Panc1 (cell line): ENCODE measurements at regions not wholly inside any gene's neighbourhood (a gene's known extent, or its start where the extent isn't known, plus 50 kb on each side); places are given as distances from the start of the nearest gene placed in this dataset.

Experiments
- ATAC-seq: fragments of 200-7000 bp; cut with Tn5 transposase; 2 replicates; pipeline ENCODE4 v1.9.1; 2020; ENCODE audit warnings: mild to moderate bottlenecking, moderate library complexity
- BruUV-seq: library from RNA; stranded (reverse); fragments of 400-500 nt; replicated peaks from 2 replicates; lab custom pipeline; 2021; lab: Mats Ljungman, UMichigan
- CTCF ChIA-PET: fragments of 300-600 bp; sonication (Branson Sonifier 250); formaldehyde crosslinking; loops from one replicate; lab custom pipeline; 2022; ENCODE audit warnings: antibody characterized with exemption; lab: Charles Lee
- POLR2A ChIA-PET: fragments of 300-600 bp; sonication (Branson Sonifier 250); formaldehyde crosslinking; loops from one replicate; lab custom pipeline; 2022; ENCODE audit warnings: antibody characterized with exemption; lab: Charles Lee
- DNase-seq: peaks from one replicate; pipeline ENCODE4 v3.0.0-alpha.2; 2010; ENCODE audit warnings: low read depth, low spot score
- H3K27ac ChIP-seq: 2 replicates; pipeline ENCODE4 v1.5.1; 2011; ENCODE audit warnings: mild to moderate bottlenecking, low read length, inconsistent platforms
- H3K27me3 ChIP-seq: fragments of 200-500 bp; sonication (Bioruptor generic); 2 replicates; pipeline ENCODE4 v1.6.0; 2014; ENCODE audit warnings: low read length, inconsistent platforms; ENCODE audit not compliant: control insufficient read depth, insufficient read depth
- H3K36me3 ChIP-seq: fragments of 200-500 bp; sonication (Bioruptor generic); 2 replicates; pipeline ENCODE4 v1.5.1; 2014; ENCODE audit warnings: inconsistent platforms, mild to moderate bottlenecking, low read length, moderate library complexity; ENCODE audit not compliant: control insufficient read depth, insufficient read depth
- H3K4me1 ChIP-seq: 2 replicates; pipeline ENCODE4 v1.5.1; 2011; ENCODE audit warnings: inconsistent platforms, mild to moderate bottlenecking, low read length, moderate library complexity; ENCODE audit not compliant: control insufficient read depth, insufficient read depth
- H3K4me3 ChIP-seq, 2 experiments: 2 replicates each; pipeline ENCODE4 v1.5.1; 2011 to 2012; ENCODE audit warnings: low read depth in 2 of 2, low read length in 2 of 2, mild to moderate bottlenecking in 2 of 2, inconsistent platforms in 1 of 2, moderate library complexity in 1 of 2
- H3K9me3 ChIP-seq: fragments of 200-500 bp; sonication (Bioruptor generic); 2 replicates; pipeline ENCODE4 v1.5.1; 2014; ENCODE audit warnings: low read depth, mild to moderate bottlenecking, inconsistent platforms, low read length, moderate library complexity; ENCODE audit not compliant: control insufficient read depth, insufficient read depth
- CTCF ChIP-seq: fragments of 450-650 bp; IDR thresholded peaks from 2 replicates; pipeline ENCODE4 v1.5.1; 2017; ENCODE audit warnings: mild to moderate bottlenecking
- POLR2AphosphoS5 ChIP-seq: IDR thresholded peaks from 2 replicates; pipeline ENCODE4 v1.6.1; 2012; ENCODE audit warnings: mild to moderate bottlenecking, low read depth, low read length, moderate library complexity
- SIN3A ChIP-seq: IDR thresholded peaks from 2 replicates; pipeline ENCODE4 v1.6.1; 2012; ENCODE audit warnings: low read depth, mild to moderate bottlenecking, low read length, moderate library complexity, borderline replicate concordance; ENCODE audit not compliant: insufficient read depth
- TCF7L2 ChIP-seq: IDR thresholded peaks from 2 replicates; pipeline ENCODE4 v1.6.1; 2011; ENCODE audit warnings: mild to moderate bottlenecking, low read depth, low read length, inconsistent platforms
- in situ Hi-C: cut with HindIII; loops from 2 replicates; pipeline ENCODE4 v1.10.0; 2016; ENCODE audit warnings: low sequenced_read_pairs, low pct_unique_long_range_greater_than_20kb
- intact Hi-C: fragments of 100-400 bp; cut with micrococcal nuclease; formaldehyde crosslinking; loops from one replicate; pipeline ENCODE4 v1.10.0; 2022; ENCODE audit not compliant: unreplicated experiment
- TF ChIP-seq, protein P1 (sequence below), 2 experiments: IDR thresholded peaks; 2 replicates each; pipeline ENCODE4 v1.6.1; 2011 to 2012; ENCODE audit warnings: low read depth in 2 of 2, control low read depth in 1 of 2, low read length in 1 of 2, mild to moderate bottlenecking in 1 of 2, moderate library complexity in 1 of 2; ENCODE audit not compliant: insufficient read depth in 1 of 2

GRCh38 chr14:34350903-34351302 is 111.1 kb downstream of the SPTSSA start:
- peaks cover 4% of the 10 kb centered on the region; the same call in 1 of the 2 replicates for H3K4me1 ChIP-seq
- BruUV-seq = no TSS peak
- ATAC-seq (no peak), DNase-seq (no peak)
- CTCF ChIA-PET = no interaction called here
- no peaks in the 10 kb centered on the region for H3K36me3 ChIP-seq
- no peak overlapping the region for H3K27ac ChIP-seq
- no peaks in the 10 kb centered on the region; the same call in 1 of the 2 replicates for H3K9me3 ChIP-seq
- H3K27me3 ChIP-seq = no peaks in the 10 kb centered on the region
- in situ Hi-C loops = no loop called here
- no peak overlapping the region for H3K4me3 ChIP-seq
- intact Hi-C loops = no loop called here
- POLR2A ChIA-PET = no interaction called here
- TF ChIP-seq POLR2AphosphoS5 (no peak), CTCF (no peak), TCF7L2 (no peak), SIN3A (no peak)
- TF ChIP-seq, protein P1, sequence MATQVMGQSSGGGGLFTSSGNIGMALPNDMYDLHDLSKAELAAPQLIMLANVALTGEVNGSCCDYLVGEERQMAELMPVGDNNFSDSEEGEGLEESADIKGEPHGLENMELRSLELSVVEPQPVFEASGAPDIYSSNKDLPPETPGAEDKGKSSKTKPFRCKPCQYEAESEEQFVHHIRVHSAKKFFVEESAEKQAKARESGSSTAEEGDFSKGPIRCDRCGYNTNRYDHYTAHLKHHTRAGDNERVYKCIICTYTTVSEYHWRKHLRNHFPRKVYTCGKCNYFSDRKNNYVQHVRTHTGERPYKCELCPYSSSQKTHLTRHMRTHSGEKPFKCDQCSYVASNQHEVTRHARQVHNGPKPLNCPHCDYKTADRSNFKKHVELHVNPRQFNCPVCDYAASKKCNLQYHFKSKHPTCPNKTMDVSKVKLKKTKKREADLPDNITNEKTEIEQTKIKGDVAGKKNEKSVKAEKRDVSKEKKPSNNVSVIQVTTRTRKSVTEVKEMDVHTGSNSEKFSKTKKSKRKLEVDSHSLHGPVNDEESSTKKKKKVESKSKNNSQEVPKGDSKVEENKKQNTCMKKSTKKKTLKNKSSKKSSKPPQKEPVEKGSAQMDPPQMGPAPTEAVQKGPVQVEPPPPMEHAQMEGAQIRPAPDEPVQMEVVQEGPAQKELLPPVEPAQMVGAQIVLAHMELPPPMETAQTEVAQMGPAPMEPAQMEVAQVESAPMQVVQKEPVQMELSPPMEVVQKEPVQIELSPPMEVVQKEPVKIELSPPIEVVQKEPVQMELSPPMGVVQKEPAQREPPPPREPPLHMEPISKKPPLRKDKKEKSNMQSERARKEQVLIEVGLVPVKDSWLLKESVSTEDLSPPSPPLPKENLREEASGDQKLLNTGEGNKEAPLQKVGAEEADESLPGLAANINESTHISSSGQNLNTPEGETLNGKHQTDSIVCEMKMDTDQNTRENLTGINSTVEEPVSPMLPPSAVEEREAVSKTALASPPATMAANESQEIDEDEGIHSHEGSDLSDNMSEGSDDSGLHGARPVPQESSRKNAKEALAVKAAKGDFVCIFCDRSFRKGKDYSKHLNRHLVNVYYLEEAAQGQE (IDR thresholded peaks at IDR 0.05; ENCODE audit: insufficient read depth in 1 of 2, low read depth in 2 of 2, low read length in 1 of 2) = no peak

- Histone ChIP-seq H3K27me3 (no peaks in the 10 kb centered on the region), H3K4me1 (no peaks in the 10 kb centered on the region), H3K36me3 (no peaks in the 10 kb centered on the region), H3K27ac (no peak overlapping the region), H3K9me3 (no peaks in the 10 kb centered on the region; the same call in 1 of the 2 replicates), H3K4me3 (no peak overlapping the region)
- ATAC-seq (no peak), DNase-seq (no peak)
- intact Hi-C loops (no loop called here), in situ Hi-C loops (no loop called here)
- TF ChIP-seq CTCF (no peak), POLR2AphosphoS5 (no peak), SIN3A (no peak), TCF7L2 (no peak)
- TF ChIP-seq, protein P1 (IDR thresholded peaks at IDR 0.05; ENCODE audit: insufficient read depth in 1 of 2, low read depth in 2 of 2, low read length in 1 of 2) = no peak
- ChIA-PET CTCF (no interaction called here), POLR2A (interaction anchor here (0.6 kb wide), 1 partner anchor 82 kb away, joined by 4 read pairs; no protein-coding TSS in a partner anchor)
- BruUV-seq = no TSS peak
Observed at GRCh38 chr14:34348592-34348991, 113.4 kb downstream of the SPTSSA start.
